ENCODE measurements at regions not wholly inside any gene's neighbourhood (a gene's known extent, or its start where the extent isn't known, plus 50 kb on each side); places are given as distances from the start of the nearest gene placed in this dataset.

- H3K36me3 ChIP-seq: no peaks in the 10 kb centered on the region
- intact Hi-C loops (cut with DNase I; ENCODE audit: low total_unique reads): no loop called here
- 80 to 100% methylated on average over 1 to 2 of the region's 2 CpGs for WGBS, 2 donors (ENCODE audit: low coverage in 1 of 2)
Observed at GRCh38 chr1:87938631-87939030, 610.0 kb downstream of the LMO4 start.

GRCh38 chr1:87939444-87939843 is 610.8 kb downstream of the LMO4 start:
- H3K27ac ChIP-seq: no peak overlapping the region
- in situ Hi-C loops (cut with MboI; ENCODE audit: low pct_ligation_motif_present in 1 of 4, low pct_unique_long_range_greater_than_20kb in 1 of 4, low sequenced_read_pairs in 3 of 4) (no loop called here), intact Hi-C loops (cut with DNase I; ENCODE audit: low total_unique reads) (no loop called here)
- no peaks in the 10 kb centered on the region for H3K36me3 ChIP-seq
- no peaks in the 10 kb centered on the region for H3K4me1 ChIP-seq
- DNase-seq: no peak
- 52 to 61% methylated on average over 2 of the region's 2 CpGs for WGBS, 2 donors (ENCODE audit: low coverage in 1 of 2)
- H3K27me3 ChIP-seq: no peaks in the 10 kb centered on the region
- H3K9me3 ChIP-seq: no peaks in the 10 kb centered on the region
- no peak overlapping the region for H3K4me3 ChIP-seq
- TF ChIP-seq POLR2AphosphoS5 (IDR thresholded peaks at IDR 0.05) (no peak), EP300 (IDR thresholded peaks at IDR 0.05; ENCODE audit: low read depth) (no peak), POLR2A (IDR thresholded peaks at IDR 0.05) (no peak), CTCF (IDR thresholded peaks at IDR 0.05) (no peak)

More at GRCh38 chr1:87938631-87939030, 610.0 kb downstream of the LMO4 start:
- Histone ChIP-seq H3K9me3 (no peaks in the 10 kb centered on the region), H3K27me3 (no peaks in the 10 kb centered on the region), H3K4me1 (no peaks in the 10 kb centered on the region), H3K27ac (no peak overlapping the region), H3K4me3 (no peak overlapping the region)
- DNase-seq: no peak
- in situ Hi-C loops (cut with MboI; ENCODE audit: low pct_ligation_motif_present in 1 of 4, low pct_unique_long_range_greater_than_20kb in 1 of 4, low sequenced_read_pairs in 3 of 4): no loop called here
- TF ChIP-seq POLR2AphosphoS5 (IDR thresholded peaks at IDR 0.05): no peak
- TF ChIP-seq POLR2A (IDR thresholded peaks at IDR 0.05): no peak
- TF ChIP-seq CTCF (IDR thresholded peaks at IDR 0.05): no peak
- no peak for TF ChIP-seq EP300 (IDR thresholded peaks at IDR 0.05; ENCODE audit: low read depth)

- DNase-seq: no peak
- Histone ChIP-seq H3K27ac (no peak overlapping the region), H3K9me3 (no peaks in the 10 kb centered on the region), H3K4me1 (no peaks in the 10 kb centered on the region), H3K36me3 (no peaks in the 10 kb centered on the region), H3K27me3 (no peaks in the 10 kb centered on the region), H3K4me3 (no peak overlapping the region)
- intact Hi-C loops (cut with DNase I; ENCODE audit: low total_unique reads): no loop called here
- WGBS, 2 donors (ENCODE audit: low coverage in 1 of 2): 87 to 95% methylated on average over 3 to 4 of the region's 4 CpGs
- in situ Hi-C loops (cut with MboI; ENCODE audit: low pct_ligation_motif_present in 1 of 4, low pct_unique_long_range_greater_than_20kb in 1 of 4, low sequenced_read_pairs in 3 of 4): no loop called here
- TF ChIP-seq POLR2AphosphoS5 (IDR thresholded peaks at IDR 0.05) (no peak), POLR2A (IDR thresholded peaks at IDR 0.05) (no peak), EP300 (IDR thresholded peaks at IDR 0.05; ENCODE audit: low read depth) (no peak), CTCF (IDR thresholded peaks at IDR 0.05) (no peak)
Observed at GRCh38 chr1:87940421-87940820, 611.7 kb downstream of the LMO4 start.

- H3K27ac ChIP-seq: no peak overlapping the region
- WGBS, 2 donors (ENCODE audit: low coverage in 1 of 2): 20 to 40% methylated on average over 1 of the region's 1 CpG
- no peaks in the 10 kb centered on the region for H3K9me3 ChIP-seq
- TF ChIP-seq EP300 (IDR thresholded peaks at IDR 0.05; ENCODE audit: low read depth): no peak
- TF ChIP-seq POLR2AphosphoS5 (IDR thresholded peaks at IDR 0.05): no peak
- no peak for TF ChIP-seq CTCF (IDR thresholded peaks at IDR 0.05)
- no peak for TF ChIP-seq POLR2A (IDR thresholded peaks at IDR 0.05)
- no peaks in the 10 kb centered on the region for H3K36me3 ChIP-seq
- in situ Hi-C loops (cut with MboI; ENCODE audit: low pct_ligation_motif_present in 1 of 4, low pct_unique_long_range_greater_than_20kb in 1 of 4, low sequenced_read_pairs in 3 of 4) (no loop called here), intact Hi-C loops (cut with DNase I; ENCODE audit: low total_unique reads) (no loop called here)
- H3K4me1 ChIP-seq: no peaks in the 10 kb centered on the region
- no peaks in the 10 kb centered on the region for H3K27me3 ChIP-seq
- DNase-seq: no peak
- H3K4me3 ChIP-seq: no peak overlapping the region
Observed at GRCh38 chr1:87941337-87941946, 612.8 kb downstream of the LMO4 start.
